ENCODE measurements at regions not wholly inside any gene's neighbourhood (a gene's known extent, or its start where the extent isn't known, plus 50 kb on each side); places are given as distances from the start of the nearest gene placed in this dataset.

- Histone ChIP-seq H3K4me1 (ENCODE audit: control insufficient read depth, insufficient read depth, low read length) (no peaks in the 10 kb centered on the region), H3K9me3 (ENCODE audit: control insufficient read depth, low read length) (no peaks in the 10 kb centered on the region), H3K27me3 (ENCODE audit: control insufficient read depth, insufficient read depth, low read length, poor library complexity, severe bottlenecking) (no peaks in the 10 kb centered on the region), H3K4me3 (ENCODE audit: low read length) (no peak overlapping the region), H3K27ac (ENCODE audit: low read depth, low read length) (no peak overlapping the region), H3K36me3 (ENCODE audit: control insufficient read depth, insufficient read depth, low read length) (no peaks in the 10 kb centered on the region), H3K9ac (ENCODE audit: extremely low read depth, low read length, poor library complexity, severe bottlenecking) (no peak overlapping the region)
- no peak overlapping the region for H3K27ac Mint-ChIP-seq
- H3K9me3 Mint-ChIP-seq, result no peaks in the 10 kb centered on the region
- TF ChIP-seq CTCF (conservative IDR thresholded peaks at IDR 0.05), result no peak
- peaks cover 8% of the 10 kb centered on the region for H3K27me3 Mint-ChIP-seq (ENCODE audit: insufficient read depth)
- 93 to 96% methylated on average over 6 to 7 of the region's 7 CpGs for WGBS, 2 experiments (ENCODE audit: insufficient coverage in 1 of 2, insufficient read length in 1 of 2)
- H3K4me1 Mint-ChIP-seq, result peaks cover 10% of the 10 kb centered on the region
- DNase-seq, result no peak
- H3K36me3 Mint-ChIP-seq (ENCODE audit: low read depth), result no peaks in the 10 kb centered on the region
- no peak overlapping the region for H3K4me3 Mint-ChIP-seq
Measured at GRCh38 chr17:72563952-72564351, 443.1 kb downstream of the SOX9 start.

DNA sequence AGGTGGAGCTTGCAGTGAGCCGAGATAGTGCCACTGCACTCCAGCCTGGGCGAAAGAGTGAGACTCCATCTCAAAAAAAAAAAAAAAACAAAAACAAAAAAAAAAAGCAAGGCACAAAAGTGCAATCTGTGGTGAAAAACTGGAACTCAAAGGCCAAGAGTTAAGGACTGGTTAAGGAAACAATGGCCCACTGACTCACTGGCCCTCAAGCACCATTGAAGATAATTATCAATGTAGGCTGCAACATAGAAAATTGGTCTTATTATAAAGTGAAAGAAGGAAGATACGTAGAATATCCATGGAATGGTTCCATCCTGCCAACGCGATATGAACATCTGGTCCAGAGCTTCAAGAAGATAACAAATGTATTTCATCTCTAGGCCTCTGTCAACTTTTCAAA is 444.2 kb downstream of the SOX9 start:
- Histone ChIP-seq H3K9me3 (ENCODE audit: control insufficient read depth, low read length) (no peaks in the 10 kb centered on the region), H3K4me3 (ENCODE audit: low read length) (no peak overlapping the region), H3K9ac (ENCODE audit: extremely low read depth, low read length, poor library complexity, severe bottlenecking) (no peak overlapping the region), H3K36me3 (ENCODE audit: control insufficient read depth, insufficient read depth, low read length) (no peaks in the 10 kb centered on the region), H3K27me3 (ENCODE audit: control insufficient read depth, insufficient read depth, low read length, poor library complexity, severe bottlenecking) (no peaks in the 10 kb centered on the region), H3K4me1 (ENCODE audit: control insufficient read depth, insufficient read depth, low read length) (no peaks in the 10 kb centered on the region), H3K27ac (ENCODE audit: low read depth, low read length) (no peak overlapping the region)
- Mint-ChIP-seq H3K4me1 (peaks cover 12% of the 10 kb centered on the region), H3K4me3 (no peak overlapping the region), H3K36me3 (ENCODE audit: low read depth) (no peaks in the 10 kb centered on the region), H3K27me3 (ENCODE audit: insufficient read depth) (peaks cover 8% of the 10 kb centered on the region), H3K27ac (no peak overlapping the region), H3K9me3 (no peaks in the 10 kb centered on the region)
- 97 to 98% methylated on average over 3 to 5 of the region's 5 CpGs for WGBS, 2 experiments (ENCODE audit: insufficient coverage in 1 of 2, insufficient read length in 1 of 2)
- no peak for TF ChIP-seq CTCF (conservative IDR thresholded peaks at IDR 0.05)
- DNase-seq, result no peak

DNA sequence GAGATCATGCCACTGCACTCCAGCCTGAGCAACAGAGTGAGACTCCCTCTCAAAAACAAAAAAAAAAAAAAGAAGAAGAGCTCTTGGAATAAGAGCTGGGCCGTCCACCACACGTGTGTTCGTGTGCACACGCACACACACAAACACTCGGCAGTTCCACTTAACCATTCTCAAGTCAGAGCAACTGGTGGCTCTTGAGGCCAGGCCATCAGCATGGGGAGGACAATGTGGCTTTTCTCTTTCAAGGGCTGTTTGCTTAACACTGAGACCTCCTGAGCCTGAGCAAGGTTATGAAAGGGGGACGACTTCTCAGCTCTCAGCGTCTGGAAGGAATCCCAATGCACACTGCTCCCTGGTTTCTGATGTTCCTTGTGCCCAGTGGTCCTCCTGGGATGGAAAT is 444.9 kb downstream of the SOX9 start:
- no peaks in the 10 kb centered on the region for H3K9me3 Mint-ChIP-seq
- no peak for TF ChIP-seq CTCF (conservative IDR thresholded peaks at IDR 0.05)
- H3K4me1 Mint-ChIP-seq, result peaks cover 8% of the 10 kb centered on the region
- Histone ChIP-seq H3K27me3 (ENCODE audit: control insufficient read depth, insufficient read depth, low read length, poor library complexity, severe bottlenecking) (no peaks in the 10 kb centered on the region), H3K27ac (ENCODE audit: low read depth, low read length) (no peak overlapping the region), H3K4me1 (ENCODE audit: control insufficient read depth, insufficient read depth, low read length) (no peaks in the 10 kb centered on the region), H3K9ac (ENCODE audit: extremely low read depth, low read length, poor library complexity, severe bottlenecking) (no peak overlapping the region), H3K36me3 (ENCODE audit: control insufficient read depth, insufficient read depth, low read length) (no peaks in the 10 kb centered on the region), H3K4me3 (ENCODE audit: low read length) (no peak overlapping the region), H3K9me3 (ENCODE audit: control insufficient read depth, low read length) (no peaks in the 10 kb centered on the region)
- no peaks in the 10 kb centered on the region for H3K36me3 Mint-ChIP-seq (ENCODE audit: low read depth)
- no peak for DNase-seq
- H3K4me3 Mint-ChIP-seq, result no peak overlapping the region
- 89% methylated on average over 2 to 7 of the region's 7 CpGs for WGBS, 2 experiments (ENCODE audit: insufficient coverage in 1 of 2, insufficient read length in 1 of 2)
- no peak overlapping the region for H3K27ac Mint-ChIP-seq
- H3K27me3 Mint-ChIP-seq (ENCODE audit: insufficient read depth), result peaks cover 8% of the 10 kb centered on the region

All from endodermal cell (in vitro differentiated cells).